Endothelial cell of umbilical vein (primary cell): ENCODE measurements at regions not wholly inside any gene's neighbourhood (a gene's known extent, or its start where the extent isn't known, plus 50 kb on each side); places are given as distances from the start of the nearest gene placed in this dataset.
A peak's percentile ranks its signal among the peaks of the same experiment; 100 is the strongest.

Experiments used
- BruUV-seq: library from RNA; stranded (reverse); fragments of 400-500 nt; replicated peaks from 2 replicates; lab custom pipeline; 2021; lab: Mats Ljungman, UMichigan
- CTCF ChIA-PET: fragments of 300-600, 350-600 bp; sonication (Branson Sonifier 250); formaldehyde crosslinking; loops from one replicate; lab custom pipeline; 2021; ENCODE audit warnings: antibody characterized with exemption, inconsistent platforms; lab: Charles Lee
- POLR2A ChIA-PET: fragments of 300-600, 350-600 bp; sonication (Branson Sonifier 250); formaldehyde crosslinking; loops from one replicate; lab custom pipeline; 2021; ENCODE audit warnings: antibody characterized with exemption, inconsistent platforms; lab: Charles Lee
- DNase-seq: peaks from one replicate; pipeline ENCODE4 v3.0.0-alpha.2; 2011; ENCODE audit warnings: low read depth, low spot score
- FAIRE-seq: peaks from 2 replicates; lab custom pipeline; 2011; peaks lifted over from hg19 to GRCh38; lab: Jason Lieb, UNC
- H2AFZ ChIP-seq: 2 replicates; pipeline ENCODE4 v1.6.0; 2012; ENCODE audit warnings: low read depth, low read length, control low read depth, inconsistent platforms
- H3K27ac ChIP-seq: 2 replicates; pipeline ENCODE4 v1.5.1; 2011; ENCODE audit warnings: low read depth, mild to moderate bottlenecking, control low read depth, low read length, moderate library complexity; ENCODE audit not compliant: insufficient read depth
- H3K27me3 ChIP-seq, 2 experiments: 2 replicates each; pipeline versions ENCODE4 v1.6.0 to v1.6.1; 2011; ENCODE audit warnings: low read length in 2 of 2, mixed read lengths in 1 of 2; ENCODE audit not compliant: control insufficient read depth in 2 of 2, insufficient read depth in 2 of 2
- H3K36me3 ChIP-seq, 2 experiments: 2 replicates in 1 of 2; 3 replicates in 1 of 2; pipeline ENCODE4 v1.5.1; 2011; ENCODE audit warnings: low read length in 2 of 2, mild to moderate bottlenecking in 1 of 2, moderate library complexity in 1 of 2; ENCODE audit not compliant: control insufficient read depth in 2 of 2, insufficient read depth in 2 of 2; ENCODE audit errors: extremely low read depth in 1 of 2
- H3K4me1 ChIP-seq: 3 replicates; pipeline ENCODE4 v1.5.1; 2011; ENCODE audit warnings: mild to moderate bottlenecking, low read length; ENCODE audit not compliant: control insufficient read depth, insufficient read depth; ENCODE audit errors: extremely low read depth
- H3K4me2 ChIP-seq: 2 replicates; pipeline ENCODE4 v1.6.1; 2011; ENCODE audit warnings: low read length, control low read depth, mixed read lengths; ENCODE audit not compliant: insufficient read depth
- H3K4me3 ChIP-seq, 3 experiments: fragments of 200-600 bp in 1 of 3; sonication (generic), shearing (Covaris generic) in 1 of 3; replicated peaks in 1 of 3; 2 replicates each; pipeline ENCODE4 v1.5.1; 2011 to 2016; ENCODE audit warnings: control low read depth in 3 of 3, low read length in 3 of 3, mild to moderate bottlenecking in 2 of 3, inconsistent platforms in 1 of 3, low read depth in 1 of 3, moderate library complexity in 1 of 3; ENCODE audit not compliant: insufficient read depth in 1 of 3
- H3K79me2 ChIP-seq: 2 replicates; pipeline ENCODE4 v1.6.0; 2012; ENCODE audit warnings: low read length, inconsistent platforms; ENCODE audit not compliant: control insufficient read depth, insufficient read depth
- H3K9ac ChIP-seq: replicated peaks from 2 replicates; pipeline ENCODE3; 2011; ENCODE audit warnings: low read length, control low read depth; ENCODE audit not compliant: insufficient read depth; ENCODE audit errors: extremely low read depth
- H3K9me1 ChIP-seq: replicated peaks from 3 replicates; pipeline ENCODE4 v1.6.0; 2011; ENCODE audit warnings: mild to moderate bottlenecking, low read length; ENCODE audit not compliant: control insufficient read depth, insufficient read depth; ENCODE audit errors: extremely low read depth
- H3K9me3 ChIP-seq: replicated peaks from 2 replicates; pipeline ENCODE4 v1.5.1; 2012; ENCODE audit warnings: low read length, inconsistent platforms; ENCODE audit not compliant: control insufficient read depth, insufficient read depth
- H4K20me1 ChIP-seq: replicated peaks from 2 replicates; pipeline ENCODE3; 2011; ENCODE audit warnings: mild to moderate bottlenecking, low read length; ENCODE audit not compliant: control insufficient read depth, insufficient read depth; ENCODE audit errors: extremely low read depth
- FOS ChIP-seq: IDR thresholded peaks from 2 replicates; pipeline ENCODE4 v1.6.1; 2011; ENCODE audit warnings: mild to moderate bottlenecking, low read length, moderate library complexity, borderline replicate concordance; ENCODE audit not compliant: insufficient read depth
- GATA2 ChIP-seq: IDR thresholded peaks from 2 replicates; pipeline ENCODE4 v1.7.0; 2011; ENCODE audit warnings: low read depth, mild to moderate bottlenecking, moderate library complexity, mixed read lengths, low read length; ENCODE audit not compliant: insufficient read length, insufficient read depth
- JUN ChIP-seq: IDR thresholded peaks from 2 replicates; pipeline ENCODE4 v1.6.1; 2011; ENCODE audit warnings: borderline replicate concordance, low read depth; ENCODE audit not compliant: insufficient read length, insufficient read depth
- MAX ChIP-seq: IDR thresholded peaks from 2 replicates; pipeline ENCODE4 v1.6.1; 2011; ENCODE audit not compliant: insufficient read depth, insufficient read length
- MYC ChIP-seq: IDR thresholded peaks from one replicate; pipeline ENCODE4 v1.6.1; 2011; ENCODE audit warnings: mild to moderate bottlenecking, low read depth, low read length
- POLR2A ChIP-seq: IDR thresholded peaks from 2 replicates; pipeline ENCODE4 v1.6.1; 2012; ENCODE audit warnings: low read depth, mild to moderate bottlenecking, control low read depth, low read length
- POLR2AphosphoS5 ChIP-seq: IDR thresholded peaks from 2 replicates; pipeline ENCODE4 v1.6.1; 2012; ENCODE audit warnings: low read depth, mild to moderate bottlenecking, control low read depth, low read length, moderate library complexity; ENCODE audit not compliant: insufficient read depth
- dilution Hi-C: fragments of 300-500 bp; cut with MboI; formaldehyde crosslinking; loops from one replicate; pipeline ENCODE4 v1.15.0; 2019; ENCODE audit warnings: low sequenced_read_pairs; ENCODE audit not compliant: extremely low pct_ligation_motif_present
- intact Hi-C: fragments of 100-400 bp; cut with micrococcal nuclease; formaldehyde crosslinking; loops from one replicate; pipeline ENCODE4 v1.10.0; 2022
- TF ChIP-seq, protein P1 (sequence below), 2 donors: IDR thresholded peaks; 1 replicate in 1 of 2; 2 replicates in 1 of 2; pipeline ENCODE4 v1.5.1; 2011; ENCODE audit warnings: low read length in 2 of 2, mild to moderate bottlenecking in 2 of 2, moderate library complexity in 2 of 2, control low read depth in 1 of 2, inconsistent platforms in 1 of 2, low read depth in 1 of 2; ENCODE audit not compliant: insufficient read depth in 1 of 2; ENCODE audit errors: extremely low read depth in 1 of 2

GRCh38 chr13:31073859-31074718 is 87.6 kb downstream of the HSPH1 start:
- intact Hi-C loops (no loop called here), dilution Hi-C loops (no loop called here)
- no peaks in the 10 kb centered on the region for H3K79me2 ChIP-seq
- FAIRE-seq (peak; percentile 35), DNase-seq (no peak)
- H2AFZ ChIP-seq: no peak overlapping the region
- H3K4me1 ChIP-seq: no peaks in the 10 kb centered on the region
- no TSS peak for BruUV-seq
- H3K27me3 ChIP-seq: peaks cover 2 to 6% of the 10 kb centered on the region in 2 experiments
- TF ChIP-seq GATA2: no peak
- TF ChIP-seq POLR2AphosphoS5: no peak
- TF ChIP-seq, protein P1, sequence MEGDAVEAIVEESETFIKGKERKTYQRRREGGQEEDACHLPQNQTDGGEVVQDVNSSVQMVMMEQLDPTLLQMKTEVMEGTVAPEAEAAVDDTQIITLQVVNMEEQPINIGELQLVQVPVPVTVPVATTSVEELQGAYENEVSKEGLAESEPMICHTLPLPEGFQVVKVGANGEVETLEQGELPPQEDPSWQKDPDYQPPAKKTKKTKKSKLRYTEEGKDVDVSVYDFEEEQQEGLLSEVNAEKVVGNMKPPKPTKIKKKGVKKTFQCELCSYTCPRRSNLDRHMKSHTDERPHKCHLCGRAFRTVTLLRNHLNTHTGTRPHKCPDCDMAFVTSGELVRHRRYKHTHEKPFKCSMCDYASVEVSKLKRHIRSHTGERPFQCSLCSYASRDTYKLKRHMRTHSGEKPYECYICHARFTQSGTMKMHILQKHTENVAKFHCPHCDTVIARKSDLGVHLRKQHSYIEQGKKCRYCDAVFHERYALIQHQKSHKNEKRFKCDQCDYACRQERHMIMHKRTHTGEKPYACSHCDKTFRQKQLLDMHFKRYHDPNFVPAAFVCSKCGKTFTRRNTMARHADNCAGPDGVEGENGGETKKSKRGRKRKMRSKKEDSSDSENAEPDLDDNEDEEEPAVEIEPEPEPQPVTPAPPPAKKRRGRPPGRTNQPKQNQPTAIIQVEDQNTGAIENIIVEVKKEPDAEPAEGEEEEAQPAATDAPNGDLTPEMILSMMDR (IDR thresholded peaks at IDR 0.05; ENCODE audit: extremely low read depth in 1 of 2, insufficient read depth in 1 of 2, low read depth in 1 of 2, low read length in 2 of 2): no peak
- no peak for TF ChIP-seq POLR2A
- TF ChIP-seq MAX: no peak
- no peak for TF ChIP-seq JUN
- TF ChIP-seq FOS: no peak
- no peak for TF ChIP-seq MYC
- H3K27ac ChIP-seq: no peak overlapping the region
- H3K9me1 ChIP-seq: no peaks in the 10 kb centered on the region
- H3K9me3 ChIP-seq: no peaks in the 10 kb centered on the region
- H3K36me3 ChIP-seq: no peaks in the 10 kb centered on the region
- H3K4me2 ChIP-seq: no peak overlapping the region
- ChIA-PET POLR2A (no interaction called here), CTCF (interaction anchor here (0.7 kb wide), 1 partner anchor 29 kb away, joined by 3 read pairs; no protein-coding TSS in a partner anchor)
- H3K9ac ChIP-seq: no peak overlapping the region
- no peak overlapping the region for H3K4me3 ChIP-seq
- H4K20me1 ChIP-seq: no peaks in the 10 kb centered on the region
